HepG2 (cell line): ENCODE measurements at regions not wholly inside any gene's neighbourhood (a gene's known extent, or its start where the extent isn't known, plus 50 kb on each side); places are given as distances from the start of the nearest gene placed in this dataset.

Experiments
- ATAC-seq: fragments of 200-7000 bp; cut with Tn5 transposase; 3 replicates; pipeline ENCODE4 v1.9.1; 2020; ENCODE audit warnings: mild to moderate bottlenecking, moderate library complexity
- BruUV-seq: library from RNA; stranded (reverse); fragments of 400-500 nt; replicated peaks from 2 replicates; lab custom pipeline; 2021; lab: Mats Ljungman, UMichigan
- CTCF ChIA-PET: fragments of 300-600 bp; formaldehyde crosslinking; extraction: SDS; loops from one replicate; lab custom pipeline; 2021; ENCODE audit warnings: low total read pairs, inconsistent platforms, low intra/inter-chr PET ratio; lab: Yijun Ruan, JAX
- POLR2A ChIA-PET: fragments of 350-600 bp; sonication (Branson Sonifier 250); formaldehyde crosslinking; loops from one replicate; lab custom pipeline; 2020; ENCODE audit warnings: antibody characterized with exemption, inconsistent platforms; lab: Yijun Ruan, JAX
- DNase-seq: peaks from one replicate; pipeline ENCODE4 v3.0.0-alpha.2; 2015; ENCODE audit warnings: low spot score
- FAIRE-seq: peaks from 3 replicates; lab custom pipeline; 2011; peaks lifted over from hg19 to GRCh38; lab: Jason Lieb, UNC
- H2AFZ ChIP-seq: one replicate; pipeline ENCODE4 v1.6.1; 2011; ENCODE audit warnings: low read length, inconsistent platforms
- H3K27ac ChIP-seq: fragments of 300-600 bp; 3 replicates; pipeline ENCODE4 v1.8.0; 2011; ENCODE audit warnings: mixed run types, mild to moderate bottlenecking, mixed read lengths, low read length, inconsistent platforms; ENCODE audit not compliant: insufficient read depth; ENCODE audit errors: extremely low read length
- H3K27me3 ChIP-seq, 2 experiments: fragments of 200-600 bp in 1 of 2; 2 replicates in 1 of 2; 3 replicates in 1 of 2; pipeline versions ENCODE4 v1.6.0 to v1.8.0; 2011; ENCODE audit warnings: low read length in 2 of 2, mild to moderate bottlenecking in 2 of 2, moderate library complexity in 2 of 2, inconsistent platforms in 1 of 2; ENCODE audit not compliant: insufficient read depth in 2 of 2, control insufficient read depth in 1 of 2
- H3K36me3 ChIP-seq, 2 experiments: fragments of 200-600 bp in 1 of 2; replicated peaks in 1 of 2; 2 replicates in 1 of 2; 3 replicates in 1 of 2; pipeline versions ENCODE4 v1.5.1 to v1.8.0; 2011; ENCODE audit warnings: low read length in 2 of 2, inconsistent platforms in 1 of 2; ENCODE audit not compliant: insufficient read depth in 2 of 2, control insufficient read depth in 1 of 2
- H3K4me1 ChIP-seq: 2 replicates; pipeline ENCODE4 v1.5.1; 2012; ENCODE audit warnings: low read length, inconsistent platforms; ENCODE audit not compliant: insufficient read depth
- H3K4me2 ChIP-seq: 2 replicates; pipeline ENCODE4 v1.6.0; 2011; ENCODE audit warnings: low read depth, low read length, inconsistent platforms
- H3K4me3 ChIP-seq, 3 experiments: fragments of 200-600 bp in 1 of 3; sonication (generic), shearing (Covaris generic) in 1 of 3; replicated peaks in 1 of 3; 2 replicates each; pipeline ENCODE4 v1.5.1; 2011 to 2016; ENCODE audit warnings: low read length in 3 of 3, inconsistent platforms in 2 of 3, low read depth in 2 of 3, mild to moderate bottlenecking in 2 of 3, control low read depth in 1 of 3, mixed read lengths in 1 of 3; ENCODE audit not compliant: insufficient read depth in 1 of 3
- H3K79me2 ChIP-seq: one replicate; pipeline ENCODE4 v1.6.1; 2011; ENCODE audit warnings: low read length, inconsistent platforms; ENCODE audit not compliant: insufficient read depth
- H3K9ac ChIP-seq: 2 replicates; pipeline ENCODE4 v1.6.0; 2011; ENCODE audit warnings: mild to moderate bottlenecking, low read depth, low read length, inconsistent platforms; ENCODE audit not compliant: insufficient read depth
- H3K9me3 ChIP-seq: 2 replicates; pipeline ENCODE4 v1.5.1; 2012; ENCODE audit warnings: mild to moderate bottlenecking, low read length
- H4K20me1 ChIP-seq: 2 replicates; pipeline ENCODE4 v1.6.0; 2011; ENCODE audit warnings: inconsistent platforms, mild to moderate bottlenecking, low read length, moderate library complexity; ENCODE audit not compliant: insufficient read depth
- FOXP4 ChIP-seq: sonication (generic); formaldehyde crosslinking; IDR thresholded peaks from 2 replicates; pipeline ENCODE4 v1.4.0; 2020; ENCODE audit warnings: missing genetic modification reagents
- KDM5A ChIP-seq: fragments of 200-600 bp; sonication (generic); IDR thresholded peaks from 2 replicates; pipeline ENCODE4 v1.7.0; 2018; ENCODE audit warnings: antibody characterized with exemption, mild to moderate bottlenecking, low read length, borderline replicate concordance
- SYNCRIP ChIP-seq: fragments of 200-400 bp; formaldehyde crosslinking; IDR thresholded peaks from 2 replicates; pipeline ENCODE4 v1.6.1; 2018; ENCODE audit warnings: mild to moderate bottlenecking, low read depth, low read length; ENCODE audit not compliant: insufficient read depth
- ZKSCAN5 ChIP-seq: sonication (generic); formaldehyde crosslinking; IDR thresholded peaks from 2 replicates; pipeline ENCODE4 v1.5.1; 2020; ENCODE audit warnings: mild to moderate bottlenecking, missing genetic modification reagents
- ZNF383 ChIP-seq: sonication (generic); formaldehyde crosslinking; IDR thresholded peaks from 2 replicates; pipeline ENCODE4 v1.4.0; 2020; ENCODE audit warnings: missing genetic modification reagents, mild to moderate bottlenecking, borderline replicate concordance
- WGBS: methylation state at CpG from one replicate; pipeline ENCODE4 v1.1.6; 2017; ENCODE audit warnings: low lambda C conversion rate; 5-methylcytosine and 5-hydroxymethylcytosine counted together
- in situ Hi-C: cut with HindIII; loops from 2 replicates; pipeline ENCODE4 v1.10.0; 2017; ENCODE audit warnings: low pct_unique_long_range_greater_than_20kb; ENCODE audit not compliant: extremely low pct_ligation_motif_present
- intact Hi-C: fragments of 100-400 bp; cut with micrococcal nuclease; formaldehyde crosslinking; loops from one replicate; pipeline ENCODE4 v1.10.0; 2022; ENCODE audit not compliant: unreplicated experiment

- no TSS peak for BruUV-seq
- in situ Hi-C loops, result no loop called here
- FAIRE-seq (no peak), ATAC-seq (no peak), DNase-seq (no peak)
- Histone ChIP-seq H3K4me2 (no peak overlapping the region), H3K9ac (no peak overlapping the region), H3K27me3 (no peaks in the 10 kb centered on the region; a peak in 1 of 5 replicates), H3K79me2 (no peaks in the 10 kb centered on the region), H4K20me1 (no peaks in the 10 kb centered on the region), H3K27ac (no peak overlapping the region), H2AFZ (no peak overlapping the region), H3K9me3 (no peaks in the 10 kb centered on the region), H3K36me3 (no peaks in the 10 kb centered on the region), H3K4me1 (no peaks in the 10 kb centered on the region), H3K4me3 (no peak overlapping the region)
- intact Hi-C loops, result no loop called here
- ChIA-PET CTCF (no interaction called here), POLR2A (no interaction called here)
- 96% methylated on average over 5 of the region's 5 CpGs for whole genome bisulfite sequencing
- TF ChIP-seq ZKSCAN5 (CRISPR knock-in tag) (no peak), FOXP4 (no peak), ZNF383 (CRISPR knock-in tag) (no peak), SYNCRIP (no peak), KDM5A (no peak)
Measured at GRCh38 chr14:71354801-71355200, 447.5 kb downstream of the PCNX1 start.
